Body of pancreas (tissue), 4 donors: ENCODE measurements at regions not wholly inside any gene's neighbourhood (a gene's known extent, or its start where the extent isn't known, plus 50 kb on each side); places are given as distances from the start of the nearest gene placed in this dataset.
"Not testable (repeated sequence)": the region's sequence is repeated elsewhere in the genome, so short reads cannot be mapped to it uniquely, and the experiment has no call there.

Experiments
- CTCF ChIP-seq, 7 experiments: fragments of 450-650 bp in 4 of 7; fragments of 200-600 bp in 3 of 7; sonication (generic) in 3 of 7; IDR thresholded peaks; one replicate each; pipeline ENCODE4 v1.5.1; 2016 to 2019; ENCODE audit warnings: antibody characterized with exemption in 7 of 7
- POLR2A ChIP-seq, 3 donors: fragments of 450-650 bp; IDR thresholded peaks; one replicate each; pipeline ENCODE4 v1.6.1; 2016; ENCODE audit warnings: antibody characterized with exemption in 3 of 3, mild to moderate bottlenecking in 2 of 3

DNA sequence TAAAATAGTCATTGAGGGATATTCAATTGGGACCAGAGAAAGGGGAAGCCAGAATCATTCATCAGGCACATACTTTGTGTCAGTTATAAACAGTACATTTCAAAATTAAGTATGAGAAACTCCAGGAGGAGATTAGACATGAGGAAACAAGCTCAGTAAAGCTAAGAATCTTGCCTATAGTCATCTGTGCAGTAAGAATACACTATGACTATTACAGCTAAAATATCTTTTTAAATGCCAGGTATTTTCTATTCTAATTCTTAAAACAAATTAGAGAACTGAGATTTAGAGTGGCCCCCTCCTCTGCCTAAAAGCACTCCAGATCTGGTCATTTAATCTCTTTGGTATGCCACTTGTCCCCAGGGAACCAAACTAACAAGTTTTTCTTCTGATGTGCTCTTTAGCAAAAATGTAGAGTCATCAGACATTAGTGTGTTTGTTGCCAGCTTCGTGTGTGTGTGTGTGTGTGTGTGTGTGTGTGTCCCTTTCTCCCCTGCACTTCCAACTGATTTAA is 541.1 kb downstream of the TTLL7 start:
- TF ChIP-seq CTCF, POLR2A (IDR thresholded peaks at IDR 0.05): not testable (repeated sequence)
